ENCODE measurements at regions not wholly inside any gene's neighbourhood (a gene's known extent, or its start where the extent isn't known, plus 50 kb on each side); places are given as distances from the start of the nearest gene placed in this dataset.

GRCh38 chr6:86595641-86596040, 341.7 kb upstream of the HTR1E start:
- TF ChIP-seq CTCF (IDR thresholded peaks at IDR 0.05) = no peak
- TF ChIP-seq POLR2A (IDR thresholded peaks at IDR 0.05) = no peak

Data from body of pancreas (tissue), 4 donors.